NCI-H510A treated with DMSO at 0.1 percent for 48 hours (cell line): ENCODE measurements at regions not wholly inside any gene's neighbourhood (a gene's known extent, or its start where the extent isn't known, plus 50 kb on each side); places are given as distances from the start of the nearest gene placed in this dataset.

Experiments used
- DNase-seq: peaks from one replicate; lab custom pipeline; 2025; lab: John Stamatoyannopoulos, UW

DNA sequence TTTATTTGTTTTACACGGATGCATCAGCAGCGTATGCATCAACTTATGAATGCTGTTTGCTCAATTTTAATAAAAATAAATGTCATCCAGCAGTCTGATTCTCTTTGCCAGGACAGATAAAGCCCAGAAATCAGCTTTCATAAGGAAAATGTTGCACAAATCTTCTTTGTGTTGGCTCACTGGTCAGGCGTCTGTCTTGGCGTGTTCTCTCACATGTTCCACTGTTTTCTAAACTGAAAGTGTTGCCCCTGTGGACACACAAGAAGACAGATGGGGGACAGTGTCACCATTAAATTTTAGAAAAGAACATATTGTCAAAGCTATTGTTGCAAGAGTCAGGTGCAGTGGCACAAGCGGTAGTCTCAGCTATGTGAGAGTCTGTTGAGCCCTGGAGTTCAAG lies 316.2 kb downstream of the CENPC start:
- DNase-seq: no peak

DNA sequence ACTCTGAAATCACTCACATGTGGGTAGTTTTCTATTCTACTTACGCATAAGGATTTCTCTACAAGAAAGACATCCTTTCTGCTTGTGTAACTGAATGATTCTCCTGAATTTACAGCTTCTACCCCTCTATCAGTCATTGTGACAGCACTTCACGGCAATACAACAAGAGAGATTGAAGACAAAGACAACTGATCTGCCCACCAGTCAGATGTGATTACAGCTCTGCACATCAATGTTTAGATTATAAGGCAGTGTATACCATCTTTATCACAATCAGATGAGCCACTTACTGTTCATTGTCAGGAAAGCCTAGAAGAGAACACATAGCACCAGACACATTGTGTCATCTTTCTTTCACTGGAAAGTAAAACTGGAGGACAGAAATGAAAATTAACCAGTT lies 324.4 kb downstream of the CENPC start:
- DNase-seq: no peak

DNA sequence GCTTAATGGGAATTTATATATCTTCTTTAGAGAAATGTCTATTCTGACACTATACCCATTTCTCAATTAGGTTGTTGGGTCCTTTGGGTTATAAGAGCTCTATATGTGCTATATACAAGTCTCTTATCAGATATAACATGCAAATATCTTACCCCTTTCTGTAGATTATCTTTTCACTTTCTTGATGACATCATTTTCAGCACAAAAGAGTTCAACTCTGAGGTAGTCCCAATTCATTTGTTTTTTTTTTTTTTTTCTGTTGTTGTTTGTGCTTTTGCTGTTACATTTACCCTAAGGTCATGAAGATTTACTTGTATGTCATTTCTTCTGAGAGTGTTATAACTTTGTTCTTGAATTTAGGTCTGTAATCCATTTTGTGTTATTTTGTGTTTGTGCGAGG lies 326.4 kb downstream of the CENPC start:
- DNase-seq: no peak

DNA sequence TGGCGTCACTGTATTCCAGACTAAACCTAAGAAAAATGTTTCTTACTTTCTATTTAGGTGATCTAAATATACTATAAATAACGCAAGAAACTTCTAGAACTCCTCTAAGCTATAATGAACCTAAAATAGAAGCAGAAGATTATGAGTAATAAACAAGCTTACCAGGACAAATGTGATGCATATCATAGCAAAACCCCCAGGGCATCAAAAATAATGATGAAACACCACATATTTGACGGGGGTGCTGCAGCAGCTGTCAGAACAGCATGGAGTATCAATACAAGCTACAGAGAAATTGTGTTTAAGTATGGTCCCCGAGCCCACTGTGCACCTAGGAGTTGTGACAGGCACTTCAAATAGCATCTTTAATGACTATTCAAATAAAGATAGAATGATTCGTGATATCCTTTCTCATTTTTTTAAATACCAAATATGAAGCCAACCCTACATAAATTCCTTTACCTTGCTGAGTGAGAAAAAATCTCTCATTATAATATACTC lies 337.3 kb downstream of the CENPC start:
- no peak for DNase-seq

DNA sequence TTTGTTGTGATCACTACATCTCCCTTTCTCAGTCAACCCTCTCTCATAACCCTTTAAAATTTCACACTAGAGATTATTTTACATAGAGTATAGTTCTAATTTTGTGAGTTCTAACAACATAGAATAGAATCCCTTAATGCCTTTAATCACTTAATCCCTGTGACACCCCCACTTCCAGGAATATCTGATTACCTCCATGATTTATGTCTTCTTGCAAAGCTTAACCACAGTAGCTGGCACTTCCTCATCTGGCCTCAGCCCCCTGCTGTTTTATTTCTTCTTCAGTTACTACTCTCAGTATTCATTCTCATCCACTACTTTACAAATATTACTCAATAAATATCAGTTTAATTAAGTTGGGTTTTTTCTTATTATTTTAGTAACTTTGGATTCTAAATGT lies 340.9 kb downstream of the CENPC start:
- DNase-seq: peak; percentile 58

DNA sequence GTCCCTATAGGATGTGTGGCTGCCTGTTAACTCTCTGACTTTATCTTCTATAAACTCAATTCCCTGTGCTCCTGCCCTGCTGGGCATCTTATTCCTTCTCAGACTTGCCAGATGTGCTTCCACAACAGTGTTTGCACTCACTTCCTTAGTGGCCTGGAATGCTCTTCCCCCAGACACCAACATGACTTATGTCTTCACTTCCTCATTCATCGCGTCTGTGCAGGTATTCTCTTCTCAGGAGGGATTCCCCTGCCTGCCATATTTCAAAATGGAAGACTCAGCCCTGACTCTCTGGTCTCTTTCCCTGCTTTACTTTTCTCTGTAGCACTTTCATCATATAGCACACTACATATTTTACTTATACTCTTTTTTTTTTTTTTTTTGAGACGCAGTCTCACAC lies 344.0 kb downstream of the CENPC start:
- DNase-seq: no peak

DNA sequence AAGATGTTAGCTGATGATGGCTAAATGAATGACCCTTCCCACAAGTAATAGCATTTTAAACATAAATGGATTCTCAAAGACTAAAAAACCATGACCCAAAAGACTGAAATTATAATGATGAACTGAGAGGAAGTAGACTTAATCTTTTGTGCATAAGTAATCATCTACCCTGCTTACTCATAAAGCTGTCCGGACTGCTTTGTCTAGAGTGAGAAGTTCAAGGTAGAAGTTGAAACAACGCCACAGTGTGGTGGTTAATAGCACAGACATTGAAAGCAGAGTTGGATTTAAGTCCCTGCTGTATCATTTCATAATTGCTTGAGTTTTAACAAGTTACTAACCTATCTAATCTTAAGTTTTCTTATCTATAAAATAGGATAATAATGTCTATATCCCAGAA lies 346.6 kb downstream of the CENPC start:
- peak; percentile 43 for DNase-seq

DNA sequence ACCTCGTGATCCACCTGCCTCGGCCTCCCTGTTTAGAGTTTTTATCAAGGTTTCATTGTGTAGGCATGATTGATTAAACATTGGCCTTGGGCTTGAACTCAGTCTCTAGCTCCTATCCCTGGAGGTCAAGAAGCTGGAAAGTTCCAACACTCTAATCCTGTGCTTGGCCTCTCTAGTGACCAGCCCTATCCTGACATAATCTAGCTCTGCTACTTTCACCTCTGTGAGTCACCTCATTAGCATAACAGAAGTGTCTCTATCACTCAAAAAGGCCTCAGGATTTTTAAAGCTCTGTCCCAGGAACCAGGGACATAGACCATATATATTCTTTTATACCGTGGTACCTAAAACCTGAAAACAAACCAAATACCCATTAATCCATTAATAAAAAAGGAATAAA lies 377.5 kb downstream of the CENPC start:
- DNase-seq: no peak

DNA sequence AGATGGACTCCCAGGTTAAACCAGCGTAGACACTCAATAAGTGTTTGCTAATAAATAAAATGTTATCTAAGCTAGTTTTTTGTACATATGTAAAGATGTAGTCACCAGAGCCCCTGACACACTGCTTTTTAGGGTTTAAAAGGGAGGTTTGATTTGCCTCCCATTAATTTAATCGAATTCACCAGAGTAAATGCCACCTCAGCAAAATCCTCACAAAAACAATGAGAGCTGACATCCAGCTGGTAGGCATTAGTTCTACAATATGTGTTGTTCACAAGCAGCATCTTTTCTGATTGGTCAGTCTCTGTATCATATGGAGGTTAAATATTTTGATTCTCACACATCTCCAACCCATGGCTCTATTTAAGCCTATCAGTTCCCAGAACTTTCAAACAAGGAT lies 382.6 kb downstream of the CENPC start:
- no peak for DNase-seq

DNA sequence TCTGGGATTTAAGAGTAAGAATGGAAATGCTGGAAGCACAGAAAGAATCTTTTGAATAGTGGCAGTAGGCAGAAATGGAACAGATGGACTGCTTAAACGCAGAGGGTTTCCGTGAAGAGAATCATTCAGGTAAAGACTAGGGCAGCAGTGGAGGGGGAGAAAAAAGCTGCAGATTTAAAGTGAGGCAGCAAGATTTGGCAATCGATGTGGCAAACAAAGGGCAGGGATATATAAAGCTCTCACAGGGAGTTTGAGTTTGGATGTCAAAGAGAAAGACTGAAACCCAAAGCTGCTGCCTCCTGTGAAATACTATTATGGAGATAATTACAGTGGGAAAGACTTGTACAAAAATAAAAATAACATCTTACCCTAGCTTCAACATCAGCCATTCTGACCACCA lies 384.0 kb downstream of the CENPC start:
- DNase-seq: no peak

DNA sequence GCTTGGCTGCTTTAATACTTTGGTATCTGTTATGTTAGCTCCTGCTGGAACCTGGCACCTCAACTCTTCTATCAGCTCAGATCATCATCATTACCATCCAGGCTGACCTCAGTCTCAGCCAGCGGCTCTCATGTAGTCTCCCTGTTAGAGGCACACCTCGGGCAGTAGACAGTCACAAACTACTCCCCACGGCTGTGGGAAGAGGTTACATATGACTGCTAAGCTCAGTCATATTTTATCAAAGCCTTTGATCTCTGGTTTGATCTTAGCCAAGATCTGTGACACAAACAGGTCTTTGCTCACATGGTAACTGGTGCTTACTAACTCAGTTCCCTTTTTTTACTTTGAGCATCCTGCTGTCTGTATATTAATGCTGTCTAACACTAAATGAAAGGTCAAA lies 384.9 kb downstream of the CENPC start:
- DNase-seq: no peak

DNA sequence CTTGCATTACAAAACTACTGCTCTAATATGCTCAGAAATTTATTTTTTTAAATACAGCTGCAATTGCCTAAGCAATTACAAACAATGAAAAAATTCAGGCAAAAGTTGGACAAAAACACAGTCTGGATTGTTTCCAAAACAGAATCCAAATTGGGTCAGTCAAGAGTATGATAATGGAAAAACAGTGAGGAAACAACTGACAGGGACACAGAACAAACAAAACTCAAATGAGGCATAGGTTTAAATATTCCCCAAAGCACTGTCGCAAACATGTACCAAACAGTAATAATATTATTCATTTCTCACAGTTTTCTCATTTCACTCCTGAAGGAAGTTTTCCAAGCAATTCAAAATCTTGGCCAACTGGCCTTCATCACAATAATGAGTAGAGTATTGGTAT lies 386.6 kb downstream of the CENPC start:
- DNase-seq: no peak

DNA sequence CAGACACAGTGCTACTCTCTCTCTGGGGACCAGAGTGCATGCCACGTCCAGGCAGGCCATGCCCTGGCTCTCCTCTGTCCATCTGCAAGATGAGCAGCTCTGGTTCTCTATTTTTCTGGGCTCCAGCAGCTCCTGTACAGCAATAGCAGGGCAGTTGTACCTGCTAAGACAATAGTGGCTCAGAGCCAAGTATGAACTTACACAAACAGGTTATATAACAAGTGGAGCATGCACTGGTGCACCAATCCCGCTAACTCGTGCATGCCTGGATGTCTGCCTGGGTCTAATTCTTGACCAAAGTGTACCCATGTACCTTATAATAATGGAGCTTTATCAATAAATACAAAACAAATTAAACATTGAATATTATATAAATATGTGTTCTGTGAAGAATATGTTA lies 392.3 kb downstream of the CENPC start:
- DNase-seq: peak; percentile 87

DNA sequence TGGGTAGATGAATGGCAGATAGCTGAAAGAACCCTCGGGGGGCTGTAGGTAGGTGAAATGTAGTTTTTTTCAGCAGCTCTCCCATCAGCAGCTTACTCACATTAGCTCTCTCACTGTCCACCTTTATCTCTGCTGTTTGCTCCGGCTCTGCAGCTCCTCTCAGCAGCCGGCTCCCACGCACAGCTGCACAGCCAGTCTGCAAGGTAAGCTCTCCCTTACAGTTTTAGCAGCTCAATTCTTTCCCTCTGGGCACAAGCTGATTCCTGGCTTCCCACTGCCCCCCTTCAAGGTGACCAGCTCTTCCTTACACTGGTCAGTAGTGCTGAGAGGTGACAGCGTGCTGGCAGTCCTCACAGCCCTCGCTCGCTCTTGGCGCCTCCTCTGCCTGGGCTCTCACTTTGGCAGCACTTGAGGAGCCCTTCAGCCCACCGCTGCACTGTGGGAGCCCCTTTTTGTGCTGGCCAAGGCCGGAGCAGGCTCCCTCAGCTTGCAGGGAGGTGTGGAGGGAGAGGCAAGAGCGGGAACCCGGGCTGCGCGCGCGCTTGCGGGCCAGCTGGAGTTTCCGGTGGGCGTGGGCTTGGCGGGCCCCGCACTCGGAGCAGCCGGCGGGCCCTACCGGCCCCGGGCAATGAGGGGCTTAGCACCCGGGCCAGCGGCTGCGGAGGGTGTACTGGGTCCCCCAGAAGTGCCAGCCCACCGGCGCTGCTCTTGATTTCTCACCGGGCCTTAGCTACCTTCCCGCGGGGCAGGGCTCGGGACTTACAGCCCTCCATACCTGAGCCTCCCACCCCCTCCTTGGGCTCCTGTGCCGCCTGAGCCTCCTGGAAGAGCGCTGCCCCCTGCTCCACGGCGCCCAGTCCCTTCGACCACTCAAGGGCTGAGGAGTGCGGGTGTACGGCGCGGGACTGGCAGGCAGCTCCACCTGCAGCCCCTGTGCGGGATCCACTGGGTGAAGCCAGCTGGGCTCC lies 393.6 kb downstream of the CENPC start:
- DNase-seq: no peak

DNA sequence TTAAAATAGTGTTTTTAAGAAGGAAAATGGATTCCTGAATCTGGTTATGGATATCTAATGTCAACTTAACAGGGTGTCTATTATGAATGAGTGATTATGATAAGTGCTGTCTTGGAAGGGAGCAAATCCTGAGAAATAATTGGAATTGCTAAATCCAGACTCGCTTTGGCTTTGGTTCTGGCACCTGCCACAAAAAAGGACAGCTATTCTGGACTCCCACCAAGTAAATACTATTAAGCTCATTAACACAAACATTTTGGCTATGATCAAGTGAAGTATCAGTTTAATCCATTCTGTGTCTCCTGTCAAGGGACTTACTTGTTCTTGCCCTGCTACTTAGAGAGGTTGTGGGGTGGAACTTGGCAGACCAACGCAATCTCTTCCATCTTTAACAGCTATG lies 403.7 kb downstream of the CENPC start:
- no peak for DNase-seq

DNA sequence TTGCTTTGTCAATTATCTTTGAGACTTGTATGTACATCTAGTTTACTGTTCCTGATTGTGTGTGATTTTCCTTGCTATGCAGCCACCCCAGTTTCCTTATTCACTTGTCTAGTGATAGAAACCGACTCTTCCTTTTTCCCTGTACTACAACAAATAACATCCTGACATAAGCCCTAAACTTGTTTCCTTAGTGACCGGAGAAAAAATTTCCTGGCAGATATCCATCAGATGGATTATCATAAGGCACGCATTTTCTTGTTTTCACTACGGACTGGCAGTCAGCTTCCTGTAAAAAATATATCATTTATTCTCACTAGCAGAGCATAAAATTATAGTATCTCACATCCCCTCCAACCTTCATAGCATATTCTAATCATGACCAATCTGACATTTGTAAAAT lies 410.7 kb downstream of the CENPC start:
- DNase-seq: no peak

DNA sequence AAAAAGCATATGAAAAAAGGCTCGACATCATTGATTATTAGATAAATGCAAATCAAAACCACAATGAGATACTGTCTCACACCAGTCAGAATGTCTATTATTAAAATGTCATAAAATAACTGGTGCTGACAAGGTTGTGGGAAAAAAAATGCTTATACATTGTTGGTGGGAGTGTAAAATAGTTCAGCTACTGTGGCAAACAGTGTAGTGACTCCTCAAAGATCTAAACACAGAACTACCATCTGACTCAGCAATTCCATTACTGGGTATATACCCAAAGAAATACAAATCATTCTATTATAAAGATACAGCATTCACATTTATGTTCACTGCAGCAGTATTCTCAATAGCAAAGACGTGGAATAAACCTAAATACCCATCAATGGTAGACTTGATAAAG lies 412.1 kb downstream of the CENPC start:
- no peak for DNase-seq

DNA sequence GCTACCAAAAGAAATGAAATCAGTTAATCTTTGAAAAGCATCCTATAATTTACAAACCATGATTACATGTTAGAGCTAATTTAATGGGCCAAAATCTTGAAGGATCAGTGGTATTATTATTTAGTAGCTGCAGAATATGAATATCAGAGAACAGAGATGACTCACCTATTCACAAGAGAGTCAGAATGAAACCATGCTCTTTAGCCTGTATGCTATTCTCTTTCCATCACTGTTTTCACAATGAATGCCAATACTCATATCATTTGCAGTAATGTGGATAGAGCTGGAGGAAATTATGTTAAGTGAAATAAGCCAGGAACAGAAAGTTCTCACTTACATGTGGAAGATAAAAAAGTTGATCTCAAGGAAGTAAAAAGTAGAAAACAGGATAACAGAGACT lies 414.1 kb downstream of the CENPC start:
- no peak for DNase-seq

DNA sequence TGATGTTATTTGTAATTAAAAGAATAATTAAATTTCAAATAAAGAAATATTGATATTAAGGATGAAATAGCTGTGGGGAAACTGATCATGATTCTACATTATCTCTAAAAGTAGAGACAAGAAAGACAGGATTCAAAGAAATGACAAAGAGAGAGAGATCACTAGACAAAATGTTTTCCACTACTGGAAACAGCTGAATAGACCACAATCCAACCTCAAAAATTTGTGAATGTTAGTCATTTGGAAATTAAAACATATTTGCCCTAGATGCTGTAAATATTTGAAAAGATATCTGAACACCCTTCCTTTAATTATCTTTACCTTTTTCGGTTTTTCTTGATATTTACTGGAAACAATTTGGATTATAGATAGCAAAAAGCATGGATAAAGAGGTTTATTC lies 414.9 kb downstream of the CENPC start:
- no peak for DNase-seq

DNA sequence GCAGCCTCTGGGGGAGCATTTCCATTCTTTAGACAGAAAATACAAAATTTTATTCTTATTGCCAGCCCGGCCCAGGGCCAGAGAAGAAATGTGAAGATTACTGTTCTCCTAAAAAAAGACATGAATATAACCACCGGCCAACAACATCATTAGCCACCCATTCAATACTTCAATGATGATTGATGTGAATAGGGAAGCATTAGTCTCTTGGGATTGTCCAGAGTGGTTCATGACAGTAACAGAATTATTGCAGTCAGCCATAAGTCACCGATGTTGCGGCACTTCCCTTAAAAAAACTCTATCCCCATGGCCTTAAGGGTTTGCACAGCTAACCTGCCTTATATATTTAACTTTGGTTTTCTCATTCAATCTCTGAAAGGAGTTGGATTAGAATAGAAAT lies 418.7 kb downstream of the CENPC start:
- DNase-seq: no peak

DNA sequence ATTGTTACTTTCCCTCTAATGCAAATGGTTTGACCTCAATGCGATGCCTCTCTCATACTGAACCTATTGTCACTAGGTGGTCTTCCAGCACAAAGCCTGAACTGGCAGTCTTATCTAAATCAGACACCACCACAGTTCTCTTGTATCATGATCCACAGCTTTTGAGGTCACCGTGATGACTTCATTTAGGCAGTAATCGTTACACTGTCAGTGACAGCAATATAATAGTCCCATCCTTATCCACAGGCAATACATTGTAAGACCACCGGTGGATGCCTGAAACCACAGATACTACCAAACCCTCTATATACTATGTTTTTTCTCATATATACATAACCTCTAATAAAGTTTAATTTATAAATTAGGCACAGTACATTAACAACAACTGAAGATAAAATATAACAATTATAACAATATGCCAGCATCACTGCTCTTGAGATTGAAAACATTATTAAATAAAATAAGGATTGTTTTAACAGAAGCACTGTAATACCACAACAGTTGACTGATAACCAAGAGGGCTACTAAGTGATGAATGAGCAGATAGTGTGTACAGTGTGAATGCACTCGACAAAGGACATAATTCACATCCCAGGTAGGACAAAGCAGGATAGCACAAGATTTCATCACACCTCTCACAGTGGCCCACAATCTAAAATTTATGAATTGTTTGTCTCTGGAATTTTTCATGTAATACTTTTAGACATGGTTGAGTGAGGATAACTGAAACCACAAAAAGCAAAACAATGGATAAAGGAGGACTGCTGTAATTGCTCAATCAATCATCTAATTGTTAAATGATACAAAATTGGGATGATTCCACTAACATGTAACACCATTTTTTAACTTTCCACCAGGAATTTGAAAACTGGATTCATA lies 419.4 kb downstream of the CENPC start:
- DNase-seq: no peak

DNA sequence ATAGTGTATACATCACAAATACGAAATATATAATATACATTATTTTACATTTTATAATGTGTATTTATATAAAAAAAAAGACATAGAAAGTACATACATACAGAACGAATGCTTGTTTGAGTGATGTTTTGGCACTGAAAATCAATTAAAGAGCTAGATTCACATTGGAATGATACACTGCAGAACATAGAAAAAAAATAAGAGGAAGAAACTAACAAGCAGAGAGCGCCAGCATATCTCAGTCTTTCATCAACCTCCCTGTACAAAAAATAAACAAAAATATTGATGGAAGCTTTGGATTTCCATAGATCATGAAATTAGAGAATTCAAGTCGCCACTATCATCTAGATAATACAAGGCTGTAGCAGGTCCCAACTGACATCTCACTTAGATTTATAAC lies 420.6 kb downstream of the CENPC start:
- no peak for DNase-seq

DNA sequence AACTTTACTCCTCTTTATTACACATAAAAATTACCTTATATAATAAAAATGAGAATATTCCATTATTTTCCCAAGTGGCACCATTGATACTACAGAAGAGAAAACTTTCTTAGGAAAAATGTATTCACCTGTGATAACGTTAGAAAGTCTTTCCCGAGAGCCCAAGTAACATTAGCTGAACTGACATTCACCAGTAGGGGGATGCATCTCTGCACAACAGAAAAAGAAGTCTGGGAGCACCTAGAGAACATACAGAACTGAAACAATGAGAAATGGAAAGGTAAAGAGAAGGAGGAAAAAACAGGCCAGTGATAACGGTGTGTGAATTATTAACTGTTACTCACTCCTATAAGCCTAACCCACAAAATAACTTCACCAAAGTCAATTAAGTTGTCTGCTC lies 423.3 kb downstream of the CENPC start:
- peak; percentile 26 for DNase-seq
